Ovary (tissue), 7 donors: ENCODE measurements at regions not wholly inside any gene's neighbourhood (a gene's known extent, or its start where the extent isn't known, plus 50 kb on each side); places are given as distances from the start of the nearest gene placed in this dataset.

Source experiments
- DNase-seq, 5 donors: peaks; one replicate each; pipeline ENCODE4 v3.0.0-alpha.2; 2019 to 2020
- H3K27ac ChIP-seq, 2 donors: fragments of 200-600 bp; one replicate each; pipeline versions ENCODE4 v1.5.1 to v1.8.0; 2019 to 2022
- H3K27me3 ChIP-seq: fragments of 200-600 bp; one replicate; pipeline ENCODE4 v1.8.0; 2022
- H3K36me3 ChIP-seq: fragments of 200-600 bp; sonication (generic); one replicate; pipeline ENCODE4 v1.5.1; 2019
- H3K4me1 ChIP-seq: one replicate; pipeline ENCODE4 v1.8.1; 2013; ENCODE audit warnings: mild to moderate bottlenecking, moderate library complexity; ENCODE audit not compliant: insufficient read depth
- H3K4me3 ChIP-seq: fragments of 200-600 bp; sonication (generic); one replicate; pipeline ENCODE4 v1.5.1; 2017
- H3K9me3 ChIP-seq, 2 donors: fragments of 200-600 bp in 1 of 2; sonication (generic) in 1 of 2; one replicate each; pipeline versions ENCODE4 v1.5.1 to v1.8.1; 2013 to 2019; ENCODE audit warnings: mild to moderate bottlenecking in 1 of 2, moderate library complexity in 1 of 2
- EP300 ChIP-seq: sonication (generic); formaldehyde crosslinking; IDR thresholded peaks from one replicate; pipeline ENCODE4 v1.6.1; 2017; ENCODE audit warnings: antibody characterized with exemption
- POLR2A ChIP-seq: fragments of 450-650 bp; IDR thresholded peaks from one replicate; pipeline ENCODE4 v1.6.1; 2017; ENCODE audit warnings: antibody characterized with exemption, mild to moderate bottlenecking, moderate library complexity
- WGBS, 3 donors: extraction: QIAGEN DNeasy Blood & Tissue Kit in 1 of 3; methylation state at CpG; one replicate each; pipeline versions ENCODE4 v1.1.5 to v1.1.7; 2013 to 2017; 5-methylcytosine and 5-hydroxymethylcytosine counted together
- intact Hi-C, 4 donors: fragments of 100-400 bp; cut with DNase I; formaldehyde crosslinking; loops; one replicate each; pipeline versions ENCODE4 v1.11.0 to v1.15.1; 2022 to 2023
- TF ChIP-seq, protein P1 (sequence below), 3 donors: fragments of 450-650 bp in 2 of 3; fragments of 200-600 bp in 1 of 3; IDR thresholded peaks; one replicate each; pipeline versions ENCODE4 v1.5.1 to v1.8.0; 2016 to 2022; ENCODE audit warnings: antibody characterized with exemption in 3 of 3, mild to moderate bottlenecking in 1 of 3
- donor health status: DM: no; HTN: no; CAD: no; lungs with moderate emphysema.
- donor health status: DM: no; HTN: no; CAD: no.
- donor health status: Bipolar disorder and iron deficiency.
- donor health status: DM: no; HTN: no; CAD: no.
- donor health status: DM: yes; HTN: yes; CAD: no.

DNA sequence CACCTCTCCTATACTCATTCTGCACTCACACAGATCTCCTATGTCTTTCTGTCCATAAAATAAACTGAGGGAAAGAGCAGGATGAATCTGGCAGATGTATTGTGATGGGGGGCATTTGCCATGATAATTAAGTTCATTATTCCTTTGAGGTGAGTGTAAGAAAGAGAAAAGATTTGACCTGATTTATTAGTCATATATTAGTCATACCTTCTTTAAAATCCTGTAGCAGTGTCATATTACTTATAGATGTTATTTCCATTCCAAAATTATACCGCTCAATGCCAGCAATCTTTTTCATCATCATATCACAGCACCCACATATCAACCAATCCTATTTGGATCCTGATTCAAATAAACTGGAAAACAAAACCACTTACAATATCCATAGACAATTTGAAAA lies 733.3 kb upstream of the SLC35B3 start:
- WGBS, 3 donors, result 73 to 90% (median 89%) methylated on average over 1 of the region's 1 CpG
- H3K4me1 ChIP-seq, result no peaks in the 10 kb centered on the region

DNA sequence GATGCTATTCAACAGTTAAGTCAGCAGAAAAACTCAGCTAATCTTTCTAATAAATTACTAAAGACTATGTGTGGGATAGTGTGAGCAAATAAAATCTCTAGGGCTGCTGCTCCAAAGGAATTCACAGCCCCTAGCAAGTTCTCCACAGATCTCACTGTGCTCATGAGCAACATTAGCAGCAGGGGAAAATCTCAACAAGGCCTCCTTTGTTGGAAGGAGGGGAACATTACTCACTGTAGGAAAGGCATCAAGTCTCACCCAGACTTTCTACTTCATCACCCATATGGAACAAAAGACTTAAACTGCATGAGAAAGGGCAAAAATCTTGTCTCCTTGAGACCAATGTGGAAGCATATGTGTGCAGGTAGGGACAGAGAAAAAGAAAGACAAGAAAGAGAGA lies 726.4 kb upstream of the SLC35B3 start:
- Histone ChIP-seq H3K36me3 (no peaks in the 10 kb centered on the region), H3K4me3 (no peak overlapping the region), H3K9me3 (no peaks in the 10 kb centered on the region), H3K27ac (no peak overlapping the region), H3K4me1 (no peaks in the 10 kb centered on the region), H3K27me3 (no peaks in the 10 kb centered on the region)
- TF ChIP-seq, protein P1, sequence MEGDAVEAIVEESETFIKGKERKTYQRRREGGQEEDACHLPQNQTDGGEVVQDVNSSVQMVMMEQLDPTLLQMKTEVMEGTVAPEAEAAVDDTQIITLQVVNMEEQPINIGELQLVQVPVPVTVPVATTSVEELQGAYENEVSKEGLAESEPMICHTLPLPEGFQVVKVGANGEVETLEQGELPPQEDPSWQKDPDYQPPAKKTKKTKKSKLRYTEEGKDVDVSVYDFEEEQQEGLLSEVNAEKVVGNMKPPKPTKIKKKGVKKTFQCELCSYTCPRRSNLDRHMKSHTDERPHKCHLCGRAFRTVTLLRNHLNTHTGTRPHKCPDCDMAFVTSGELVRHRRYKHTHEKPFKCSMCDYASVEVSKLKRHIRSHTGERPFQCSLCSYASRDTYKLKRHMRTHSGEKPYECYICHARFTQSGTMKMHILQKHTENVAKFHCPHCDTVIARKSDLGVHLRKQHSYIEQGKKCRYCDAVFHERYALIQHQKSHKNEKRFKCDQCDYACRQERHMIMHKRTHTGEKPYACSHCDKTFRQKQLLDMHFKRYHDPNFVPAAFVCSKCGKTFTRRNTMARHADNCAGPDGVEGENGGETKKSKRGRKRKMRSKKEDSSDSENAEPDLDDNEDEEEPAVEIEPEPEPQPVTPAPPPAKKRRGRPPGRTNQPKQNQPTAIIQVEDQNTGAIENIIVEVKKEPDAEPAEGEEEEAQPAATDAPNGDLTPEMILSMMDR (IDR thresholded peaks at IDR 0.05), result no peak
- TF ChIP-seq EP300 (no peak), POLR2A (no peak)
- no peak for DNase-seq
- intact Hi-C loops, result no loop called here

More for the DNA sequence above, 733.3 kb upstream of the SLC35B3 start:
- Histone ChIP-seq H3K27me3 (no peaks in the 10 kb centered on the region), H3K4me3 (no peak overlapping the region), H3K27ac (no peak overlapping the region), H3K36me3 (no peaks in the 10 kb centered on the region), H3K9me3 (peaks cover 0 to 4% of the 10 kb centered on the region in 2 donors)
- intact Hi-C loops, result no loop called here
- no peak for DNase-seq
- no peak for TF ChIP-seq POLR2A
- TF ChIP-seq EP300, result no peak
- TF ChIP-seq, protein P1 (IDR thresholded peaks at IDR 0.05), result no peak

DNA sequence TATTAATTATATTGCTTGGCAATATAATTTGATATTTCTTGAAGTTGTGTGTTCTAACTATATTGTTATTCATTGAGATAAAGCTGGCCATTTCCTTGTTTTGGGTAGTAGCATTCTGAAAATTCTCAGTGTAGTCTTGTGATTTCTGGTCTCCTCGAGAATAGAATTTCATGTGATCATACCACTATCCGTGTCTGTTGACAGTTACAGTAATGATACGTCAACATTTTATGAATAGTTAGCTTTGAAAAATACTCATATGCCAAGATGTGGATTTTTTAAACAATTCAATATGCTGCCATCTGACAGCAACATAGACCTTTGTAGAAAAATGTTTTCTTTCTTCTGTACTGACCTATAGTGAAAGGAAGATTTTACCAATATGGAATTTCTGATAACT lies 723.7 kb upstream of the SLC35B3 start:
- intact Hi-C loops, result no loop called here
- WGBS, 3 donors, result 79 to 90% (median 84%) methylated on average over 3 of the region's 3 CpGs
- no peak for DNase-seq
- H3K4me1 ChIP-seq, result no peaks in the 10 kb centered on the region
- no peak overlapping the region for H3K27ac ChIP-seq
- H3K9me3 ChIP-seq, result no peaks in the 10 kb centered on the region
- TF ChIP-seq, protein P1 (IDR thresholded peaks at IDR 0.05), result no peak
- no peak for TF ChIP-seq EP300
- no peak for TF ChIP-seq POLR2A
- no peak overlapping the region for H3K4me3 ChIP-seq
- H3K27me3 ChIP-seq, result no peaks in the 10 kb centered on the region
- H3K36me3 ChIP-seq, result no peaks in the 10 kb centered on the region

DNA sequence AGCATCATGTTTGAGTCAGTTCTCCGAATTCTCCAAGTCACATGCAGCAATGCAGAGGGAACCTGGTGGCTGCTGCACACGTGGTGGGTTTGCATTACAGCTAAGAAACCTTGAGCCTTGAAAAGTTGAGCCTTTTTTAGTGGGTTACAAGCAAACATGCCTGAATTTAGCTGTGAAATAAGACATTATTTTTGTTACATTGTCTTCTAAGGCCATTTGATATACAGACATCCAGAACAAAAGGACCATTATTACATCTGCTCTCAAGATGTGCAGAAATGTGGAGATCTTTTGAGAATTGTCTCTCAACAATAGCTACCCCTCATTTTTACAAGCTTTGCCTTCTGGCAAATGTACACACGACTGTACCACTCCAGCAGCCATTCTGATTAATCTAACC lies 720.5 kb upstream of the SLC35B3 start:
- no peak for DNase-seq
- no peak for TF ChIP-seq EP300
- no peak for TF ChIP-seq POLR2A
- TF ChIP-seq, protein P1 (IDR thresholded peaks at IDR 0.05), result no peak
- Histone ChIP-seq H3K9me3 (no peaks in the 10 kb centered on the region), H3K27me3 (no peaks in the 10 kb centered on the region), H3K4me3 (no peak overlapping the region), H3K27ac (no peak overlapping the region), H3K36me3 (no peaks in the 10 kb centered on the region), H3K4me1 (no peaks in the 10 kb centered on the region)
- intact Hi-C loops, result no loop called here
- 50 to 55% (median 51%) methylated on average over 3 of the region's 3 CpGs for WGBS, 3 donors

DNA sequence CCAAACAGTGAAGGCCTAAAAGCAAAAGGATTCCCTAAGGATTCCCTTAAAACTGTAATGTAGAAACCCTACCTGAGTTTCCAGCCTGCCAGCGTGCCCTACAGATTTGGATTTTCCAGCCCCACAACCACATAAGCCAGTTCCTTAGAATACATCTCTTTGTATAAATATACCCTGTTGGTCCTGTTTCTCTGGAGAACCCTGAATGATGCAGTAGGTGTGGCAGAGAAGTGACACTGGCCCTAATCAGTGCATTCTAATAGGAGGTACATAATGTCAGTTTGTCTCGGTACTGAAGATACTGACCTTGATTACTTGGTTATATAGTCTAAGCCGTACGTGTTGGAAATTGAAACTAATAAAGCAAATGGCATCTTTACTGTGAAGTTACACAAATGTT lies 707.8 kb upstream of the SLC35B3 start:
- 89 to 96% (median 92%) methylated on average over 4 of the region's 4 CpGs for WGBS, 3 donors

More for the DNA sequence above, 707.8 kb upstream of the SLC35B3 start:
- H3K4me1 ChIP-seq, result peaks cover 4% of the 10 kb centered on the region
- no peaks in the 10 kb centered on the region for H3K27me3 ChIP-seq
- intact Hi-C loops, result no loop called here
- no peak for DNase-seq
- H3K9me3 ChIP-seq, result peaks cover 0 to 4% of the 10 kb centered on the region in 2 donors
- H3K27ac ChIP-seq, result no peak overlapping the region
- no peak overlapping the region for H3K4me3 ChIP-seq
- H3K36me3 ChIP-seq, result no peaks in the 10 kb centered on the region
- no peak for TF ChIP-seq EP300
- TF ChIP-seq, protein P1 (IDR thresholded peaks at IDR 0.05), result no peak
- no peak for TF ChIP-seq POLR2A
